ENCODE measurements at regions not wholly inside any gene's neighbourhood (a gene's known extent, or its start where the extent isn't known, plus 50 kb on each side); places are given as distances from the start of the nearest gene placed in this dataset.

- ATAC-seq (no peak), DNase-seq (ENCODE audit: extremely low read depth in 1 of 4, low spot score in 3 of 4) (no peak), FAIRE-seq (no peak)
- H4K20me1 ChIP-seq (replicated peaks; ENCODE audit: control insufficient read depth, insufficient read depth, low read length): no peaks in the 10 kb centered on the region
- H3K9ac ChIP-seq (ENCODE audit: insufficient read depth in 1 of 2, low read depth in 2 of 2, low read length in 2 of 2): no peak overlapping the region
- in situ Hi-C loops (cut with MboI): no loop called here
- H3K27me3 ChIP-seq (ENCODE audit: control insufficient read depth in 2 of 2, insufficient read depth in 2 of 2, low read length in 2 of 2): no peaks in the 10 kb centered on the region
- H3K4me1 ChIP-seq (replicated peaks in 1 of 2; ENCODE audit: control insufficient read depth in 2 of 2, insufficient read depth in 2 of 2, low read length in 2 of 2): no peaks in the 10 kb centered on the region
- CTCF ChIA-PET (ENCODE audit: low intra/inter-chr PET ratio): no interaction called here
- no peak overlapping the region for H3K4me3 ChIP-seq
- POLR2A ChIA-PET: no interaction called here
- H3K79me2 ChIP-seq (ENCODE audit: control insufficient read depth, insufficient read depth, low read length): no peaks in the 10 kb centered on the region
- intact Hi-C loops (cut with micrococcal nuclease): no loop called here
- H3K9me3 ChIP-seq (replicated peaks; ENCODE audit: control insufficient read depth, insufficient read depth, low read depth, low read length): no peaks in the 10 kb centered on the region
- no peak overlapping the region for H2AFZ ChIP-seq (ENCODE audit: low read depth, low read length)
- TF ChIP-seq DNMT1 (IDR thresholded peaks at IDR 0.05): no peak
- TF ChIP-seq RERE (CRISPR knock-in tag; IDR thresholded peaks at IDR 0.05; ENCODE audit: borderline replicate concordance): no peak
- TF ChIP-seq EWSR1 (IDR thresholded peaks at IDR 0.05; ENCODE audit: borderline replicate concordance, low read depth, partially characterized antibody): no peak
- no peak for TF ChIP-seq PTTG1 (tag; IDR thresholded peaks at IDR 0.05; ENCODE audit: low read depth)
- TF ChIP-seq FOXO4 (CRISPR knock-in tag; IDR thresholded peaks at IDR 0.05): no peak
- no peak for TF ChIP-seq SIRT6 (IDR thresholded peaks at IDR 0.05; ENCODE audit: low read depth, low read length)
- no peak for TF ChIP-seq ZNF551 (CRISPR knock-in tag; IDR thresholded peaks at IDR 0.05)
- no peak for TF ChIP-seq SRSF3 (IDR thresholded peaks at IDR 0.05; ENCODE audit: insufficient read depth, low read length)
- no peak for TF ChIP-seq ETV1 (tag; conservative IDR thresholded peaks at IDR 0.05; ENCODE audit: low read depth)
- TF ChIP-seq CREB5 (CRISPR knock-in tag; IDR thresholded peaks at IDR 0.05): no peak
- TF ChIP-seq SPI1 (IDR thresholded peaks at IDR 0.05; ENCODE audit: borderline replicate concordance, low read depth, low read length): no peak
- TF ChIP-seq ZKSCAN8 (CRISPR knock-in tag; IDR thresholded peaks at IDR 0.05): no peak
- TF ChIP-seq ZNF217 (CRISPR knock-in tag; IDR thresholded peaks at IDR 0.05): no peak
- H3K9me1 ChIP-seq (ENCODE audit: control insufficient read depth, insufficient read depth, low read length): no peaks in the 10 kb centered on the region
- no peaks in the 10 kb centered on the region for H3K36me3 ChIP-seq (ENCODE audit: control insufficient read depth, insufficient read depth, low read length)
- 0% methylated on average over 2 of the region's 2 CpGs for WGBS (ENCODE audit: insufficient coverage, low coverage, missing lambda C conversion rate)
- no peak overlapping the region for H3K27ac ChIP-seq (ENCODE audit: extremely low read depth, low read depth, low read length)
- no peak overlapping the region for H3K4me2 ChIP-seq (ENCODE audit: insufficient read depth, low read length)
- no TSS peak for BruUV-seq (replicated peaks)
Measured at GRCh38 chr13:74219566-74219965, 85.4 kb upstream of the KLF12 start.

Data from K562 (cell line).